A673 (cell line): ENCODE measurements at regions not wholly inside any gene's neighbourhood (a gene's known extent, or its start where the extent isn't known, plus 50 kb on each side); places are given as distances from the start of the nearest gene placed in this dataset.

ENCODE experiments used
- BruUV-seq: library from RNA; stranded (reverse); fragments of 400-500 nt; replicated peaks from 2 replicates; lab custom pipeline; 2021; lab: Mats Ljungman, UMichigan
- CTCF ChIA-PET: fragments of 300-600 bp; sonication (Branson Sonifier 250); formaldehyde crosslinking; loops from one replicate; lab custom pipeline; 2022; ENCODE audit warnings: antibody characterized with exemption; lab: Charles Lee
- POLR2A ChIA-PET: fragments of 300-600 bp; sonication (Branson Sonifier 250); formaldehyde crosslinking; loops from one replicate; lab custom pipeline; 2022; ENCODE audit warnings: antibody characterized with exemption; ENCODE audit not compliant: low non-redundant PET; lab: Charles Lee
- DNase-seq: peaks from one replicate; pipeline ENCODE4 v3.0.0-alpha.2; 2015; ENCODE audit warnings: low spot score
- H3K27ac ChIP-seq: fragments of 200-600 bp; sonication (generic); 2 replicates; pipeline ENCODE4 v1.5.1; 2016; ENCODE audit warnings: mixed run types, low read depth, mild to moderate bottlenecking, mixed read lengths, antibody characterized with exemption, low read length; ENCODE audit not compliant: poor library complexity, severe bottlenecking
- H3K27me3 ChIP-seq: fragments of 200-600 bp; sonication (generic); replicated peaks from 2 replicates; pipeline ENCODE4 v1.6.1; 2017; ENCODE audit warnings: mixed run types, low read depth, mild to moderate bottlenecking, mixed read lengths, antibody characterized with exemption, low read length; ENCODE audit not compliant: insufficient read depth, poor library complexity
- H3K36me3 ChIP-seq: fragments of 200-600 bp; sonication (generic); 2 replicates; pipeline ENCODE4 v1.6.1; 2016; ENCODE audit warnings: mixed run types, mild to moderate bottlenecking, mixed read lengths, antibody characterized with exemption, low read length; ENCODE audit not compliant: insufficient read depth, poor library complexity, severe bottlenecking
- H3K4me1 ChIP-seq: fragments of 200-600 bp; sonication (generic); 2 replicates; pipeline ENCODE4 v1.6.1; 2017; ENCODE audit warnings: mixed run types, mild to moderate bottlenecking, mixed read lengths, antibody characterized with exemption, low read length; ENCODE audit not compliant: insufficient read depth, poor library complexity, severe bottlenecking
- H3K4me3 ChIP-seq: fragments of 200-600 bp; sonication (generic); 2 replicates; pipeline ENCODE4 v1.5.1; 2016; ENCODE audit warnings: low read depth, mixed run types, mild to moderate bottlenecking, mixed read lengths, low read length; ENCODE audit not compliant: poor library complexity, severe bottlenecking
- H3K9me3 ChIP-seq: fragments of 200-600 bp; sonication (generic); 2 replicates; pipeline ENCODE4 v1.6.1; 2016; ENCODE audit warnings: mixed run types, low read depth, mild to moderate bottlenecking, mixed read lengths, antibody characterized with exemption, low read length; ENCODE audit not compliant: poor library complexity, severe bottlenecking
- EZH2 ChIP-seq: fragments of 200-600 bp; sonication (generic); IDR thresholded peaks from 2 replicates; pipeline ENCODE4 v1.6.1; 2017; ENCODE audit warnings: borderline replicate concordance, low read depth, mild to moderate bottlenecking, mixed read lengths, antibody characterized with exemption, low read length; ENCODE audit not compliant: poor library complexity, severe bottlenecking
- intact Hi-C: fragments of 100-400 bp; cut with micrococcal nuclease; formaldehyde crosslinking; loops from one replicate; pipeline ENCODE4 v1.10.0; 2022; ENCODE audit not compliant: unreplicated experiment
- TF ChIP-seq, protein P1 (sequence below): fragments of 300-800, 200-600 bp; sonication (generic); conservative IDR thresholded peaks from 2 replicates; pipeline ENCODE4 v1.5.1; 2017; ENCODE audit warnings: low read depth, mild to moderate bottlenecking, antibody characterized with exemption, low read length, moderate library complexity, mixed read lengths

DNA sequence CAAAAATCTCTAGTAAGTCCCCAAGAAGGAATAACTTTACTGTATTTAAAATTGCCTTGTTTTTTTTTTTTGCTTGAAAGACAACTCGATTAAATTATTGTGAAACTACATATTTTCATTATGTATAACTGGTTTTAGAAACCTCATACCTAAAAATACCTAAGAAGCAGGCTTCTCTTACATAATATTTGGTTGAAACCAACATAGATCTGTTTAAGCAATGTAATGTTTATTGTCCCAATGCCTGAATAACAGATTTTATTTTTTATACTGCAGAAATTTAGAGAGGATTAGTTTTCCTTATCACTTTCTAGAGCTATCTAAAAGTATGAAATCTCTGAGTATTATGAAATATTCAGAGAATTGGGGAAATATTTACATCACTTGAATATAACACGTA is 78.5 kb upstream of the CHRM3 start:
- Histone ChIP-seq H3K4me3 (no peak overlapping the region), H3K27ac (no peak overlapping the region), H3K27me3 (no peaks in the 10 kb centered on the region), H3K4me1 (no peaks in the 10 kb centered on the region), H3K36me3 (no peaks in the 10 kb centered on the region), H3K9me3 (no peaks in the 10 kb centered on the region)
- no peak for TF ChIP-seq EZH2
- TF ChIP-seq, protein P1, sequence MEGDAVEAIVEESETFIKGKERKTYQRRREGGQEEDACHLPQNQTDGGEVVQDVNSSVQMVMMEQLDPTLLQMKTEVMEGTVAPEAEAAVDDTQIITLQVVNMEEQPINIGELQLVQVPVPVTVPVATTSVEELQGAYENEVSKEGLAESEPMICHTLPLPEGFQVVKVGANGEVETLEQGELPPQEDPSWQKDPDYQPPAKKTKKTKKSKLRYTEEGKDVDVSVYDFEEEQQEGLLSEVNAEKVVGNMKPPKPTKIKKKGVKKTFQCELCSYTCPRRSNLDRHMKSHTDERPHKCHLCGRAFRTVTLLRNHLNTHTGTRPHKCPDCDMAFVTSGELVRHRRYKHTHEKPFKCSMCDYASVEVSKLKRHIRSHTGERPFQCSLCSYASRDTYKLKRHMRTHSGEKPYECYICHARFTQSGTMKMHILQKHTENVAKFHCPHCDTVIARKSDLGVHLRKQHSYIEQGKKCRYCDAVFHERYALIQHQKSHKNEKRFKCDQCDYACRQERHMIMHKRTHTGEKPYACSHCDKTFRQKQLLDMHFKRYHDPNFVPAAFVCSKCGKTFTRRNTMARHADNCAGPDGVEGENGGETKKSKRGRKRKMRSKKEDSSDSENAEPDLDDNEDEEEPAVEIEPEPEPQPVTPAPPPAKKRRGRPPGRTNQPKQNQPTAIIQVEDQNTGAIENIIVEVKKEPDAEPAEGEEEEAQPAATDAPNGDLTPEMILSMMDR = no peak
- no peak for DNase-seq
- CTCF ChIA-PET = no interaction called here
- no TSS peak for BruUV-seq
- POLR2A ChIA-PET = no interaction called here
- intact Hi-C loops = no loop called here

DNA sequence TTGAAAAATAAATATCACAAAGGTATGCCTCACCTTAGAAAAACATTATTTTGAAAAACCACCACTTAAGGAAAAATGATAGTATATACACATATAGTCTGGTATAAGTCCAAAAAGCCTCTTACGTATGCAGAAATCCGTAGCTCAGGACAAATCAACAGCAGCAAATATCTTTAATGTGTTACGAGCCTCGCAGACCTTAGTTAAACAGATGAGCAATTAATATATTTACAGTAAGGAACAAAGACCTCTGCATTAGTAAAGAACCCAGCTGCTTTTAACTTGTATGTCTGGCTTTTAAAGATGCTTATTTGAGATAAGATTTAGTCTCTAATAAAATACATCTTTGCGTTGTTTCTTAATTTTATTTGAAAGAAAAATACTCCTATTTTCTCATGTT is 79.9 kb upstream of the CHRM3 start:
- no peaks in the 10 kb centered on the region for H3K9me3 ChIP-seq
- TF ChIP-seq, protein P1 = no peak
- no peak for TF ChIP-seq EZH2
- BruUV-seq = no TSS peak
- CTCF ChIA-PET = no interaction called here
- intact Hi-C loops = no loop called here
- no peak for DNase-seq
- POLR2A ChIA-PET = no interaction called here
- no peaks in the 10 kb centered on the region for H3K27me3 ChIP-seq
- no peak overlapping the region for H3K4me3 ChIP-seq
- no peaks in the 10 kb centered on the region for H3K4me1 ChIP-seq
- H3K36me3 ChIP-seq = no peaks in the 10 kb centered on the region
- no peak overlapping the region for H3K27ac ChIP-seq

DNA sequence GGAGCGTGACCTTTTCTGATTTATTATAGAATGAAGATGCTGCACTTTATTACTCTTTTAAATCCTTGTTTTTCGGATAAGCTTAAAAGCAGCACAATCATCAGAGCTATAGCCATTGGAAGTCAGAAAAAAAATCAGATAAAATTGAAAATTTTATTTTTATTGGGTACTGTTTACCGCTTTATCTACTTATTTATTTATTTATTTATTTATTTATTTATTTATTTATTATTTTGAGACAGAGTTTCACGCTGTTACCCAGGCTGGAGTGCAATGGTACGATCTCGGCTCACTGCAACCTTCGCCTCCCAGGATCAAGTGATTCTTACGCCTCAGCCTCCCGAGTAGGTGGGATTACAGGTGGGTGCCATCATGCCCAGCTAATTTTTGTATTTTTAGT is 83.1 kb upstream of the CHRM3 start:
- intact Hi-C loops = no loop called here
- CTCF ChIA-PET = no interaction called here
- POLR2A ChIA-PET = no interaction called here
- TF ChIP-seq, protein P1 = no peak
- TF ChIP-seq EZH2 = no peak
- Histone ChIP-seq H3K9me3 (no peaks in the 10 kb centered on the region), H3K27me3 (no peaks in the 10 kb centered on the region), H3K27ac (no peak overlapping the region), H3K4me1 (no peaks in the 10 kb centered on the region), H3K4me3 (no peak overlapping the region), H3K36me3 (no peaks in the 10 kb centered on the region)
- no TSS peak for BruUV-seq
- DNase-seq = no peak
